Vagina (tissue), 2 donors: ENCODE measurements at regions not wholly inside any gene's neighbourhood (a gene's known extent, or its start where the extent isn't known, plus 50 kb on each side); places are given as distances from the start of the nearest gene placed in this dataset.

Experiments used
- DNase-seq, 2 donors: peaks; one replicate each; pipeline ENCODE4 v3.0.0-alpha.2; 2017; ENCODE audit errors: extremely low spot score in 2 of 2
- H3K27ac ChIP-seq: fragments of 200-600 bp; sonication (generic); one replicate; pipeline ENCODE4 v1.5.1; 2019
- H3K27me3 ChIP-seq: fragments of 200-600 bp; sonication (generic); one replicate; pipeline ENCODE4 v1.5.1; 2019
- H3K36me3 ChIP-seq, 2 donors: fragments of 200-600 bp; sonication (generic); one replicate each; pipeline ENCODE4 v1.5.1; 2017 to 2019
- H3K4me1 ChIP-seq: fragments of 200-600 bp; sonication (generic); one replicate; pipeline ENCODE4 v1.5.1; 2019
- H3K4me3 ChIP-seq, 2 donors: fragments of 200-600 bp; sonication (generic); 1 replicate in 1 of 2; 2 replicates in 1 of 2; pipeline ENCODE4 v1.5.1; 2016 to 2019
- H3K9me3 ChIP-seq: fragments of 200-600 bp; sonication (generic); one replicate; pipeline ENCODE4 v1.5.1; 2019
- CTCF ChIP-seq, 3 experiments: fragments of 450-650 bp in 2 of 3; fragments of 200-600 bp in 1 of 3; sonication (generic) in 1 of 3; IDR thresholded peaks; one replicate each; pipeline ENCODE4 v1.5.1; 2017 to 2019; ENCODE audit warnings: antibody characterized with exemption in 3 of 3, mild to moderate bottlenecking in 2 of 3, moderate library complexity in 2 of 3
- POLR2A ChIP-seq, 2 donors: fragments of 450-650 bp; IDR thresholded peaks; one replicate each; pipeline ENCODE4 v1.6.1; 2017; ENCODE audit warnings: antibody characterized with exemption in 2 of 2, mild to moderate bottlenecking in 2 of 2, moderate library complexity in 2 of 2
- POLR2AphosphoS5 ChIP-seq, 2 donors: sonication (generic); formaldehyde crosslinking; IDR thresholded peaks; one replicate each; pipeline ENCODE4 v1.9.0; 2017; ENCODE audit warnings: antibody characterized with exemption in 2 of 2, mild to moderate bottlenecking in 2 of 2, low read depth in 1 of 2; ENCODE audit not compliant: insufficient read depth in 1 of 2
- intact Hi-C: fragments of 100-400 bp; cut with DNase I; formaldehyde crosslinking; loops from one replicate; pipeline ENCODE4 v1.15.1; 2023

GRCh38 chr10:114724716-114725106 is 66.6 kb upstream of the ABLIM1 start:
- no peak overlapping the region for H3K27ac ChIP-seq
- H3K36me3 ChIP-seq: no peaks in the 10 kb centered on the region
- H3K9me3 ChIP-seq: no peaks in the 10 kb centered on the region
- TF ChIP-seq POLR2AphosphoS5 (IDR thresholded peaks at IDR 0.05; ENCODE audit: insufficient read depth in 1 of 2, low read depth in 1 of 2) (no peak), POLR2A (IDR thresholded peaks at IDR 0.05) (no peak), CTCF (IDR thresholded peaks at IDR 0.05) (no peak)
- no peaks in the 10 kb centered on the region for H3K27me3 ChIP-seq
- intact Hi-C loops: no loop called here
- no peak overlapping the region for H3K4me3 ChIP-seq
- no peaks in the 10 kb centered on the region for H3K4me1 ChIP-seq
- DNase-seq: no peak

DNA sequence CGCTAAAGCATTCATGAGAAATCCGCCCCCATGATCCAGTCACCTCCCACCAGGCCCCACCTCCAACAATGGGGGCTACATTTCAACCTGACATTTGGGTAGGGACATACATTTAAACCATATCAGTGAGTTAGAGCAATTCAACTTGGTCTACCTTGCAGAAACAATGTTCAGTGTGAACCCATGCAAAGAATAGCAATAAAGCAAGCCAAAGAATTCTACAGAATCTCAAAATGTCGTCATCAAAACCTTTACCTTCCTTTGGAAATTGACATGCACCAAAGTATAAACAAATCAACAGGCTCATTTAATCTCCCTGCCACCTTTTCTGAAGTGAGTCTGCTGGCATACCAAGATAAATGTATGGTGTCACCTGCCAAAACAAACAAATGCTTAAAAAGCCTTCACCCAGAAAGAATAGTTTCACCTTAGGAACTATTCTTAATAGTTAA is 68.8 kb upstream of the ABLIM1 start:
- Histone ChIP-seq H3K27ac (no peak overlapping the region), H3K4me3 (no peak overlapping the region), H3K27me3 (no peaks in the 10 kb centered on the region), H3K4me1 (no peaks in the 10 kb centered on the region), H3K9me3 (no peaks in the 10 kb centered on the region), H3K36me3 (no peaks in the 10 kb centered on the region)
- intact Hi-C loops: no loop called here
- DNase-seq: no peak
- TF ChIP-seq POLR2A (IDR thresholded peaks at IDR 0.05) (no peak), POLR2AphosphoS5 (IDR thresholded peaks at IDR 0.05; ENCODE audit: insufficient read depth in 1 of 2, low read depth in 1 of 2) (no peak), CTCF (IDR thresholded peaks at IDR 0.05) (no peak)

DNA sequence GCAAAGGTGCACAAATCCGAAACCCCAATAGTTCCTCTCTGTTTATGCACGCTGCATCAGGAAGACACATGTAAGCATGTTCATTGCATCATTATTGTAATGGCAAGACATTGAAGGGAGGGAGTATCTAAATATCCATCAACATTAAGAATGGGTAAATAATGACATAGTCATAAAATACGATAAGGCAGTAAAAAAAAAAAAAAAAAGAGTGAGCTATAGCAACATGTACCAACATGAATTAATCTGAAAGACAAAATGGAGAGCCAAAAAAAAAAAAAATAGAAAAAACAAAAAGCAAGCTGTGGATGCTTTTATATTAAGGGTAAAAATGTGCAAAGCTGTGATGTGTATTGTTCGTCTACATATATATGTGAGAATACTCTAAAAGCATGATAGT is 70.2 kb upstream of the ABLIM1 start:
- intact Hi-C loops: no loop called here
- TF ChIP-seq CTCF (IDR thresholded peaks at IDR 0.05): no peak
- TF ChIP-seq POLR2A (IDR thresholded peaks at IDR 0.05): no peak
- TF ChIP-seq POLR2AphosphoS5 (IDR thresholded peaks at IDR 0.05; ENCODE audit: insufficient read depth in 1 of 2, low read depth in 1 of 2): no peak
- H3K4me3 ChIP-seq: no peak overlapping the region
- DNase-seq: no peak
- no peak overlapping the region for H3K27ac ChIP-seq
- H3K9me3 ChIP-seq: no peaks in the 10 kb centered on the region
- H3K27me3 ChIP-seq: no peaks in the 10 kb centered on the region
- no peaks in the 10 kb centered on the region for H3K36me3 ChIP-seq
- H3K4me1 ChIP-seq: no peaks in the 10 kb centered on the region

DNA sequence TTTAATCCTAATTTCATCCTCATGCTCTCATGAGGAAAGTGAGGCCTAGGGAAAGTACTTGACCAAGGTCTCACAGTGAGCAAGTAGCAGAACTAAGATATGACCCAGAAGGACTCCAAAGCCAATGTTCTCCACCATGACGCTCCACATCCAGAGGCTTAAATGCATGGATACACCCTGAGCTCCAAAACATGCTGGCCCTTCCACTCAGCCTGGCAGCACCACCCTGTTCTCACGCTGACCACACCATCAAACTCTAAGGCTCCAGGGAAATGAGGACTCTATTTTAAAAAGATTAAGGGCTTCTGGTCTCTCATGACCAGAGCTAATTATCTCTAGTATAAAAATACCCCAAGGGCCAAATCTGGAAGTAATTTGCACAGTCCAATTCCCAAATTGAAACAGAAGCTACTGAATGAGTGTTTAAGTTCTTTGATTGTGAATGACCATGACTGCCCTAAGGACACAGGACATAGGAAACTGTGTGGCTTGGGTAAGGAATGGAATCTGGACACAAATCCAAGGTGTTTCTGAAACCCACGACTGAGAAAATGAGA is 71.1 kb upstream of the ABLIM1 start:
- H3K4me3 ChIP-seq: no peak overlapping the region
- H3K9me3 ChIP-seq: no peaks in the 10 kb centered on the region
- H3K27me3 ChIP-seq: no peaks in the 10 kb centered on the region
- no peaks in the 10 kb centered on the region for H3K4me1 ChIP-seq
- H3K36me3 ChIP-seq: no peaks in the 10 kb centered on the region
- DNase-seq: no peak
- intact Hi-C loops: no loop called here
- TF ChIP-seq CTCF (IDR thresholded peaks at IDR 0.05) (no peak), POLR2A (IDR thresholded peaks at IDR 0.05) (no peak), POLR2AphosphoS5 (IDR thresholded peaks at IDR 0.05; ENCODE audit: insufficient read depth in 1 of 2, low read depth in 1 of 2) (no peak)
- H3K27ac ChIP-seq: no peak overlapping the region

DNA sequence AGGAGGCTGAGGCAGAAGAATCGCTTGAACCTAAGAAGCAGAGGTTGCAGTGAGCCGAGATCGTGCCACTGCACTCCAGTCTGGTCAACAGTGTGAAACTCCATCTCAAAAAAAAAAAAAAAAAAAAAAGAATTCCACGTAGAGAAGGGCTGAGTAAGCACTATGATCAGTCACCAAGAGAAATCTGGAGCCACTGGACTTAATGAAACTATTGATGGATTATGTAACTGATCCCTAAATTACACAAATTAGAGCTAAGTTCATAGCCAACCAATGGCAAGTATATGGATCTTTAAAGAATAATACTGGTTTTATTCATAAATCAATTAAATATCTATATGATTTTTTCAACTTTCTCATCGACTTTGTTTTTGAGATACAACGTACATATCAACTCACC is 72.2 kb upstream of the ABLIM1 start:
- H3K27ac ChIP-seq: no peak overlapping the region
- no peaks in the 10 kb centered on the region for H3K36me3 ChIP-seq
- TF ChIP-seq POLR2A (IDR thresholded peaks at IDR 0.05): no peak
- TF ChIP-seq CTCF (IDR thresholded peaks at IDR 0.05): no peak
- TF ChIP-seq POLR2AphosphoS5 (IDR thresholded peaks at IDR 0.05; ENCODE audit: insufficient read depth in 1 of 2, low read depth in 1 of 2): no peak
- intact Hi-C loops: no loop called here
- no peak overlapping the region for H3K4me3 ChIP-seq
- no peaks in the 10 kb centered on the region for H3K4me1 ChIP-seq
- no peaks in the 10 kb centered on the region for H3K9me3 ChIP-seq
- no peaks in the 10 kb centered on the region for H3K27me3 ChIP-seq
- DNase-seq: no peak
